ENCODE measurements at regions not wholly inside any gene's neighbourhood (a gene's known extent, or its start where the extent isn't known, plus 50 kb on each side); places are given as distances from the start of the nearest gene placed in this dataset.
A peak's percentile ranks its signal among the peaks of the same experiment; 100 is the strongest.
"Not testable (repeated sequence)": the region's sequence is repeated elsewhere in the genome, so short reads cannot be mapped to it uniquely, and the experiment has no call there.

DNA sequence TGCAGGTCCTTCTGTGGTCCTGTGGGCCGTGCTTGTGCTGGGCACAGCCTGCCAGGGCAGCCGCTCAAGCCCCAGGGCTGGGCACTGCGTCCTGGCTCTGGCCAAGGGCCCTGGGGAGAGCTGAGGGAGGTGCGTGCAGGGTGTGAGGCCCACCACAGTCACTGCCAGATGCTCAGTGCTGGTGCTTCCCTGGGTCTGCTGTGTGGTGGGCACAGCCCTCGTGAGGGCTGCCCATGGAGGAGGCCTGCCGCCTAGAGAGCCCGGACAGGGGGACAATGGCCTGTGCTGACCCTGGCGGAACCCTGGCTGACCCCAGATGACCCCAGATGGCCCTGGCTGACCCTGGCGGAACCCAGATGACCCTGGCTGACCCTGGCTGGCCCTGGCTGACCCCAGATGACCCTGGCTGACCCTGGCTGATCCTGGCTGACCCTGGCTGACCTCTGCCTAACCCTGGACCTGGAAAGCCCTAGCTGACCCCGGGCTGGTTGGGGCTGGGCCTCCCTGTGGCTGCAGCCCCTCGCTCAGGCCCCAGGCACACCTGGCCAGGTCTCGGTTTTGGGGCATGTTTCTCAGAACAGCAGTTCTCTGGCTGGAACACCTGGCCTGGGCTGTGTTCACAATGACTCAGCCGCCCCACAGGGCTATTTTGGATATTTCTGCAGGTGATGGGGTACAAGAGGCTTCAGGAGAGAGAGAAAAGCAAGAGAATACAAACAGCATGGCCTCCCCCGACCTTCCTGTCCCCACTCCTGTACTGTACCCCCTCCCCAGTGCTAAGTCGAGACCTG is 55.4 kb downstream of the TMEM121 start:
- H3K27me3 ChIP-seq, result no peaks in the 10 kb centered on the region
- peak in 1 of 2 donors; percentile 50 for DNase-seq (ENCODE audit: low spot score in 2 of 2)
- no peaks in the 10 kb centered on the region for H3K4me1 ChIP-seq
- H3K4me3 ChIP-seq, result no peak overlapping the region
- TF ChIP-seq, protein P1, sequence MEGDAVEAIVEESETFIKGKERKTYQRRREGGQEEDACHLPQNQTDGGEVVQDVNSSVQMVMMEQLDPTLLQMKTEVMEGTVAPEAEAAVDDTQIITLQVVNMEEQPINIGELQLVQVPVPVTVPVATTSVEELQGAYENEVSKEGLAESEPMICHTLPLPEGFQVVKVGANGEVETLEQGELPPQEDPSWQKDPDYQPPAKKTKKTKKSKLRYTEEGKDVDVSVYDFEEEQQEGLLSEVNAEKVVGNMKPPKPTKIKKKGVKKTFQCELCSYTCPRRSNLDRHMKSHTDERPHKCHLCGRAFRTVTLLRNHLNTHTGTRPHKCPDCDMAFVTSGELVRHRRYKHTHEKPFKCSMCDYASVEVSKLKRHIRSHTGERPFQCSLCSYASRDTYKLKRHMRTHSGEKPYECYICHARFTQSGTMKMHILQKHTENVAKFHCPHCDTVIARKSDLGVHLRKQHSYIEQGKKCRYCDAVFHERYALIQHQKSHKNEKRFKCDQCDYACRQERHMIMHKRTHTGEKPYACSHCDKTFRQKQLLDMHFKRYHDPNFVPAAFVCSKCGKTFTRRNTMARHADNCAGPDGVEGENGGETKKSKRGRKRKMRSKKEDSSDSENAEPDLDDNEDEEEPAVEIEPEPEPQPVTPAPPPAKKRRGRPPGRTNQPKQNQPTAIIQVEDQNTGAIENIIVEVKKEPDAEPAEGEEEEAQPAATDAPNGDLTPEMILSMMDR (IDR thresholded peaks at IDR 0.05), result no peak
- H3K9me3 ChIP-seq, result no peaks in the 10 kb centered on the region
- H3K27ac ChIP-seq, result no peak overlapping the region
- intact Hi-C loops (cut with DNase I), result no loop called here
- H3K36me3 ChIP-seq, result no peaks in the 10 kb centered on the region

DNA sequence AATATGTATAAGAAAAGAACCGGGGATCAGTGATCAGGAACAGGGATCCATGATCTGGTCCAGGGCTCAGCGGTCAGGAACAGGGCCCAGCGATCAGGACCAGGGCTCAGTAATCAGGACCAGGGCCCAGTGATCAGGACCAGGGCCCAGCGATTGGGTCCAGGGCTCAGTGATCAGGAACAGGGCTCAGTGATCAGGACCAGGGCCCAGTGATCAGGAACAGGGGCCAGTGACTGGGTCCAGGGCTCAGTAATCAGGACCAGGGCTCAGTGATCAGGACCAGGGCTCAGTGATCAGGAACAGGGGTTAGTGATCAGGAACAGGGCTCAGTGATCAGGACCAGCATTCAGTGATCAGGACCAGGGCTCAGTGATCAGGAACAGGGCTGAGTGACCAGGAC is 56.3 kb downstream of the TMEM121 start:
- intact Hi-C loops (cut with DNase I), result no loop called here
- DNase-seq (ENCODE audit: low spot score in 2 of 2), result peak in 1 of 2 donors; percentile 52

GRCh38 chr14:105583914-105584313 is 57.5 kb downstream of the TMEM121 start:
- H3K27ac ChIP-seq; H3K4me3 ChIP-seq; intact Hi-C loops (cut with DNase I); H3K4me1 ChIP-seq; H3K9me3 ChIP-seq; H3K27me3 ChIP-seq; H3K36me3 ChIP-seq: not testable (repeated sequence)
- peak in 1 of 2 donors; percentile 19 for DNase-seq (ENCODE audit: low spot score in 2 of 2)

More for the DNA sequence above, 56.3 kb downstream of the TMEM121 start:
- H3K4me3 ChIP-seq, result no peak overlapping the region
- H3K27ac ChIP-seq, result no peak overlapping the region
- H3K4me1 ChIP-seq, result no peaks in the 10 kb centered on the region
- TF ChIP-seq, protein P1 (IDR thresholded peaks at IDR 0.05), result no peak
- H3K9me3 ChIP-seq, result no peaks in the 10 kb centered on the region
- no peaks in the 10 kb centered on the region for H3K27me3 ChIP-seq
- no peaks in the 10 kb centered on the region for H3K36me3 ChIP-seq

DNA sequence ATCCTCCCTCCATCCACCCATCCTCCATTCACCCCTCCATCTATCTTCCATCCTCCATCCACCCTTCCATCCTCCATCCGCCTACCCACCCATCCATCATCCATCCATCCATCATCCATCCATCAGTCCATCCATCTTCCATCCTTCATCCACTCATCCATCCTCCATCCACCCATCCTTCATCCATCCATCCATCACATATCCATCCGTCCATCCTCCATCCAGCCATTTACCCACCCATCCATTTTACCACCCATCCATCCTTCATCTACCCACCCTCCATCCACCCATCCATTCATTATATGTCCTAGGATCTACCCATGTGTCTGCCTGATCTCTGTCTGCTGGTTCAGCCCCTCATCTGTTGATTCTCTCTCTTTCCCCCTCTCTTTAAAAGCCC is 58.9 kb downstream of the TMEM121 start:
- not testable (repeated sequence) for DNase-seq (ENCODE audit: low spot score in 2 of 2); H3K27ac ChIP-seq; H3K4me3 ChIP-seq; H3K9me3 ChIP-seq; H3K27me3 ChIP-seq; H3K36me3 ChIP-seq; H3K4me1 ChIP-seq
- intact Hi-C loops (cut with DNase I), result loop anchor here (5.0 kb wide), 1 partner anchor 122 kb away; no protein-coding TSS in a partner anchor

DNA sequence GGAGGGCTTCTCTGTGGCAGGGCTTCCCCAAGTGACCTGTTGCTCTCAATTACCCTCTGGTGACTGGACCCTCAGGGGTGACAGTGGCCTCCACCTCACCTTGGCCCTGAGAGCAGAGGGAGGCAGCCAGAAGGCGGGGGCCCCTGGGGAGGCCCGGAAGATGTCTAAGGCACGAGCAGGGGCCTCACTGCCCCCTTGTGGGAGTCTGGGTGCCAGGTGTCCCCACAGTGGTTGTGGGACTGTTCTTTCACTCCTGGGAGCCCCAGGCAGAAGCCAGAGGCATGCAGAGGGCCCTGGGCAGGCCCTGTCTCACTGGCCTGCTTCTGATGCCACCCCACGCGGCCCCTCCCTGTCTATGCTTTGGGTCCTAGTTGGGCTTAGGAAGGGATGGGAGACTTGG is 59.3 kb downstream of the TMEM121 start:
- not testable (repeated sequence) for DNase-seq (ENCODE audit: low spot score in 2 of 2); H3K4me3 ChIP-seq; H3K9me3 ChIP-seq; H3K27ac ChIP-seq; H3K4me1 ChIP-seq; H3K27me3 ChIP-seq; H3K36me3 ChIP-seq
- intact Hi-C loops (cut with DNase I), result loop anchor here (5.0 kb wide), 1 partner anchor 122 kb away; no protein-coding TSS in a partner anchor

GRCh38 chr14:105586144-105586872 is 59.9 kb downstream of the TMEM121 start:
- intact Hi-C loops (cut with DNase I), result loop anchor here (5.0 kb wide), 1 partner anchor 121 kb away; no protein-coding TSS in a partner anchor
- DNase-seq (ENCODE audit: low spot score in 2 of 2), result peak in 1 of 2 donors; percentile 45

DNA sequence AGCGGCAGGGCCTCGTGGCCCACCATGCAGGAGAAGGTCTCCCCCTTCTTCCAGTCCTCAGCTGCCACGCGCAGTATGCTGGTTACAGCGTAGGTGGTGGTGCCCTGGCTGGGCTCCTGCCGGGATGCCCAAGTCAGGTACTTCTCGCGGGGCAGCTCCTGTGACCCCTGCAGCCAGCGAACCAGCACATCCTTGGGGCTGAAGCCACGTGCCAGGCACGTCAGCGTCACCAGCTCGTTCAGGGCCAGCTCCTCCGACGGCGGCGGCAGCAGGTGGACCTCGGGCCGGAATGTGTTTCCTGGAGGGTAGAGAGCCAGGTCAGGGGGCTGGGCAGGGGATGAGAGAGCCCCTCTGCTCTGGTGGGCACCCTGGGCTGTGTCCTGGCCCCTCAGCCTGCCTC is 60.7 kb downstream of the TMEM121 start:
- intact Hi-C loops (cut with DNase I), result loop anchor here (5.0 kb wide), 1 partner anchor 120 kb away; no protein-coding TSS in a partner anchor
- H3K27ac ChIP-seq, H3K9me3 ChIP-seq, H3K27me3 ChIP-seq, H3K4me3 ChIP-seq, H3K4me1 ChIP-seq, H3K36me3 ChIP-seq: not testable (repeated sequence)
- DNase-seq (ENCODE audit: low spot score in 2 of 2), result peak in 1 of 2 donors; percentile 19

More at GRCh38 chr14:105586144-105586872, 59.9 kb downstream of the TMEM121 start:
- not testable (repeated sequence) for H3K4me1 ChIP-seq, H3K27ac ChIP-seq, H3K36me3 ChIP-seq, H3K4me3 ChIP-seq, H3K9me3 ChIP-seq, H3K27me3 ChIP-seq

DNA sequence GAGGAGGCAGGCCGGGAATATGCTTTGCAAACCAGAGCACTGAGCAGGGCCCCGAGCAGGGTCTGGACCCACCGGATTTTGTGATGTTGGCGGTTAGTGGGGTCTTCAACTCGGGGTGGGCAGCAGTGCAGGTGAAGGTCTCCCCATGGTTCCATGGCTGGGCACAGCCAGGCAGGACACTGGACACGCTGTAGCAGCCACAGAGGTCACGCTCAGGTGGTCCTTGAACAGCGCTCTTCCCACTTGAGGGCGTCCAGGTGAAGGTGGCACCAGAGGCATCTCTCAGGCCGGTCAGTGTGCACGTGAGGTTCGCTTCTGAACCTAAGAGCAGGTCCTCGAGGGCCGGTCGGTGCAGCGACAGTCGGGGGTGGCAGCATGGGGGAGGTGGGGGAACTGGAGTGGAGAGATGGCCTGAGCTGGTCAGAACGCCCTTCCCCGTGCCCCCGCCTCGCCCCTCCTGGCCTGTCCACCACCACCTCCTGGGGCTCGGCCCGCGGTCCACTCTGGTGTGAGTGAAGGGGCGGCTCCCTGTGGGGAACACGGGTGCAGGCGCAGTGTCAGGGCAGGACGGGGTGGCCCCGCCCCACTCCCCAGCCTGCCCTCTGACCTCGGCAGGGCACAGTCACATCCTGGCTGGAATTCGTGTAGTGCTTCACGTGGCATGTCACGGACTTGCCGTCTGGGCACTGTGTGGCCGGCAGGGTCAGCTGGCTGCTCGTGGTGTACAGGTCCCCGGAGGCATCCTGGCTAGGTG is 61.3 kb downstream of the TMEM121 start:
- peak in 1 of 2 donors; percentile 28 for DNase-seq (ENCODE audit: low spot score in 2 of 2)
- intact Hi-C loops (cut with DNase I), result loop anchor here (5.0 kb wide), 1 partner anchor 120 kb away; no protein-coding TSS in a partner anchor

More for the DNA sequence above, 61.3 kb downstream of the TMEM121 start:
- not testable (repeated sequence) for H3K9me3 ChIP-seq, H3K27ac ChIP-seq, H3K4me1 ChIP-seq, H3K36me3 ChIP-seq, H3K4me3 ChIP-seq, H3K27me3 ChIP-seq

All from ascending aorta (tissue), 2 donors.